Adrenal gland (tissue), 5 donors: ENCODE measurements at regions not wholly inside any gene's neighbourhood (a gene's known extent, or its start where the extent isn't known, plus 50 kb on each side); places are given as distances from the start of the nearest gene placed in this dataset.

Experiments
- POLR2A ChIP-seq, 2 donors: fragments of 450-650 bp; IDR thresholded peaks; one replicate each; pipeline ENCODE4 v1.6.1; 2017; ENCODE audit warnings: antibody characterized with exemption in 2 of 2, mild to moderate bottlenecking in 2 of 2, moderate library complexity in 1 of 2
- TF ChIP-seq, protein P1 (sequence below), 6 experiments: fragments of 450-650 bp in 4 of 6; fragments of 200-600 bp in 2 of 6; sonication (generic) in 1 of 6; IDR thresholded peaks; 1 replicate in 5 of 6; 2 replicates in 1 of 6; pipeline versions ENCODE4 v1.5.1 to v1.8.0; 2016 to 2021; ENCODE audit warnings: antibody characterized with exemption in 6 of 6, mild to moderate bottlenecking in 2 of 6, moderate library complexity in 1 of 6
- donor health status: DM: no; HTN: no; CAD: no.

DNA sequence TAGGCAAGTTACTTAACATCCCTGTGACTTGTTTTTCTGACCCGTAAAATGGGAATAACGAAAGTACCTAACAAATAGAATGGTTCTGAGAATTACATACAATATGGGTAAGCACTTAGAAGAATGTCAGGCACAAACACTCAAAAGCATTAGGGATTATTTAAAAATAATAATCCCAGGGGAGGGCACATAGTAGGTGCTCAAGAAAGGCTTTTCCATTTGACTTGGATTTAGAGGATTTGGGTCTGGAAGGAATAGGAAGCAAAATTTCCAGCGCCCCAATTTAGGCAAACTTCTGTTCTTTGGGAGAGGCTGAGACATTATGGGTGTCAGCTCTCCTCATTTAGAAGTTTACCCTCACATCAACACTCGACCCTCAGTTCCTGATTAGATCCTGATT, 115.5 kb downstream of the SYF2 start:
- TF ChIP-seq POLR2A (IDR thresholded peaks at IDR 0.05) = no peak
- TF ChIP-seq, protein P1, sequence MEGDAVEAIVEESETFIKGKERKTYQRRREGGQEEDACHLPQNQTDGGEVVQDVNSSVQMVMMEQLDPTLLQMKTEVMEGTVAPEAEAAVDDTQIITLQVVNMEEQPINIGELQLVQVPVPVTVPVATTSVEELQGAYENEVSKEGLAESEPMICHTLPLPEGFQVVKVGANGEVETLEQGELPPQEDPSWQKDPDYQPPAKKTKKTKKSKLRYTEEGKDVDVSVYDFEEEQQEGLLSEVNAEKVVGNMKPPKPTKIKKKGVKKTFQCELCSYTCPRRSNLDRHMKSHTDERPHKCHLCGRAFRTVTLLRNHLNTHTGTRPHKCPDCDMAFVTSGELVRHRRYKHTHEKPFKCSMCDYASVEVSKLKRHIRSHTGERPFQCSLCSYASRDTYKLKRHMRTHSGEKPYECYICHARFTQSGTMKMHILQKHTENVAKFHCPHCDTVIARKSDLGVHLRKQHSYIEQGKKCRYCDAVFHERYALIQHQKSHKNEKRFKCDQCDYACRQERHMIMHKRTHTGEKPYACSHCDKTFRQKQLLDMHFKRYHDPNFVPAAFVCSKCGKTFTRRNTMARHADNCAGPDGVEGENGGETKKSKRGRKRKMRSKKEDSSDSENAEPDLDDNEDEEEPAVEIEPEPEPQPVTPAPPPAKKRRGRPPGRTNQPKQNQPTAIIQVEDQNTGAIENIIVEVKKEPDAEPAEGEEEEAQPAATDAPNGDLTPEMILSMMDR (IDR thresholded peaks at IDR 0.05) = no peak
